Esophagus mucosa (tissue), 1 donor: ENCODE measurements at regions not wholly inside any gene's neighbourhood (a gene's known extent, or its start where the extent isn't known, plus 50 kb on each side); places are given as distances from the start of the nearest gene placed in this dataset.

ENCODE experiments used
- ATAC-seq: fragments of 200-7000 bp; cut with Tn5 transposase; one replicate; pipeline ENCODE4 v1.9.1; 2020
- donor health status: DM: yes; HTN: yes; CAD: no.

GRCh38 chr15:47998619-47999019 is 122.2 kb upstream of the SLC24A5 start:
- ATAC-seq = no peak

DNA sequence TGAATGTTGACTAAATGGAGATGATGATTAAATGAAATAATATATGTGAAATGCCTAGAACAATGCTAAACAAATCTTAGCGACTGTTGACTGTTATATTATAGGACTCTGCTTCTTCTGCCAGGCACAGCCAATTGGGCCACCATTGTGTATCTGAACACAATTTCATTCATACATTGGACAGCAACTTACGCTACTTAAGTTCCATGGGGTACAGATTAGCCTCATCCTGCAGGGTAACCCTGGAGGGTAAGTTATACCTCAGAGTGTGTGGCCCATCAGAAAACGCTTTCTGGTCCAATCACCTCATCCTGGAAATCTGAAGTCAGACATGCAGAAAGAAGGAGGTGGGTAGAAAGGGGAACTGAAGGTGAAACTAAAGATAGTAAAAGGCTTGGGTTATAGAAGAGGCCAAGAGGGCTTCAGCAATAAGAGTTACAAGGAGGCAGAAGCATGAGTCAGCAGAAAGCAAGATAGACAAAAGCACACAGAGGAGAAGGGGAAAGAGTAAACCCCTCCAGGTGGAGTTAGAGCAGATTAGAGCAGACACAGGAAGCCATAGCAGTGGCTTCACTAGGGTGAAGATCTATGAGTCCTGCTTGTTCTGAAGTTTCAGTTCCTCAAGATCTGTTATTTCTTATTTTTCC is 119.3 kb upstream of the SLC24A5 start:
- no peak for ATAC-seq

DNA sequence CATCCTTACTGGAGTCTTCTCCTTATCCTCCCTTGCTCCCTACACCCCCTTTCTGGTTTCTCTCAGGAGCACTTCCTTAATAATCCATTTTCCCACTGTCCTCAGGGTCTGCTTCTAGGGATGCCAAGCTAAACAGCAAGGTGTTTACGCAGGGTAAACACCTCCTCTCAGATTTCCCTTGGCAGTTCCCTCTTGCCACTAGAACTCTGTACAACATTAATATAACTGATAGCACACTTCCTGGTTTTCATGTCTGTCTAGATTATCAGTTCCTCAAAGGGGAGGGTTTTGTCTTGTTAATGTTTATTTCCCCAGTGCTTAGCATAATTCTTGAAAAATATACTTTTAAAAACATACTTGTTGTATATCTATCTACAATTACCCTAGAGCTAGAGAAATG is 118.0 kb upstream of the SLC24A5 start:
- no peak for ATAC-seq

GRCh38 chr15:48003441-48003840 is 117.3 kb upstream of the SLC24A5 start:
- no peak for ATAC-seq

GRCh38 chr15:48005077-48005476 is 115.7 kb upstream of the SLC24A5 start:
- no peak for ATAC-seq

- ATAC-seq = no peak
These were observed 114.7 kb upstream of the SLC24A5 start for GRCh38 chr15:48006031-48006511.

DNA sequence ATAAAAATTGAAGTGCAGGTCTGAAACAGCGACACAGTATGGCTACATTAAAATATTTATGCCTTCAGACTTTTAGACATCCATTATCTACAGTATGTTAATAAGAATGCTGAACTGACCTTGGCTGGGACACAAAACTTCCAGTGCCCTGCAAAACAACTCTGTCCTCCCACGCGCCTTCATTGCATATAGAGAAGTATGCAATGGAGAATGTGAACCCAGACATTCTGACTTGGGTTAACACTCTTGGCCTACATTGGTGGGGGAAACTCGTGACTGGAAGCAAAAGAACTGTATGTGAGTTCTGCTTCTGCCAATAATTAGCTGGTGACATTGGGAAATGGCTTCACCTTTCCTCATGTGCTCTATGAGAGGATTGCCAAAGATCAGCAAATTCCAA is 110.5 kb upstream of the SLC24A5 start:
- ATAC-seq = no peak

DNA sequence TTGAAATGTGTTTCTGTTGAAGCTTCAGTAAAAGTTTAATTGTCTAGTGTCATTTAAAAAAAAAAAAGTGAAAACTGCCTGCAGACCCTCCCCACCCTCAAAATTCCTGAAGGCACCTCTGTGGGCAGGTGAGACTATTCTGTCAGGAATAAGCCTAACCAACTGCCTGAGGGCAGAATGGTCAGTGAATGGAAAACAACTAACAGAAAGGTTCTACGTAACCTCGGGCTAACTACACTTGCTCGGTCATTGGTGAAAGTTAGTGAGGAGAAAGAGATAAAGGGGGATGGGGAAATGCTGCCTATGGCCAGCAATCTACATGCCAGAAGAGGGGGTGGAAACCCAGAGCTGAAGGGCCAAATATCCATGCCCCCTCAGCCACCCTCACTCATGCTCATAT is 108.6 kb upstream of the SLC24A5 start:
- ATAC-seq = no peak

DNA sequence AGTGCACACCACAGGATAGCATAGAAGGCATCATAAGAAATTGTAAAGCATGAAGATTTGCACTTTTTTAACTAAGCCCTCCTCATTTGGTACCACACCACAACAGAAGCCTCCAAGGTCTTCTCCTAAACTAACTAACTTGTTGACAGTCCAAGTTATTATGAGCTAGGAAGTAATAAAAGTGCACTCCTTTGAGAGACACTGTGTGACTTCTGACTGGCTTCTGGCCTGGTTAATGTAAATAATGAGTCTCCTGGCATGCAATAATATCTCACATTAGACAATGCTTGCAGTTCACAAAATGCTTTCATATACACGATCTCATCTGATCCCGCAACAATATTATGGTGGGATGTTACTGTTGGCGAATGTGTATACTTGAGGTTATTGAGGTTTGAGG is 103.9 kb upstream of the SLC24A5 start:
- ATAC-seq = no peak

DNA sequence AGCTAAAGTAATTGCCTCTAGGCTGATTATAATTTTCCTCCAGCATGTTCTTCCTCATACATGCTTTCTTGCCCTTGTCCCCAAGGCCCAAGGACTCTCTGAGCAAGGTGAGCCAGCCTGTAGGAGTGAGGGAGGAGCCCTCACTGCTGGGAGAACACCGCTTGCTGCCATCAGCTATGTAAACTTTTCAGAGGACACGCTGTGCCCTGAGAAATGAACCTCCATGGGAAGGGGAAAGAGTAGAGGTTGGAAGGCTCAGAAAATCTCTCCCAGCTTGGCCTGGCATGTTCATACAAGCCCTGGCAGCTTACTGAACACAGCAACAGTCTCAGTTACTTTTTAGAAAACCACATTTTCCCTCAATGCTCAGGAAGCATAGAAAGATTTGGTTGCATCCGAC is 103.0 kb upstream of the SLC24A5 start:
- ATAC-seq = no peak

- no peak for ATAC-seq
These were observed 100.6 kb upstream of the SLC24A5 start for GRCh38 chr15:48020166-48020565.

GRCh38 chr15:48021336-48022086 is 99.3 kb upstream of the SLC24A5 start:
- no peak for ATAC-seq

- ATAC-seq = no peak
These were observed 95.7 kb upstream of the SLC24A5 start for GRCh38 chr15:48025118-48025517.

- ATAC-seq = no peak
These were observed 92.1 kb upstream of the SLC24A5 start for GRCh38 chr15:48028712-48029111.

DNA sequence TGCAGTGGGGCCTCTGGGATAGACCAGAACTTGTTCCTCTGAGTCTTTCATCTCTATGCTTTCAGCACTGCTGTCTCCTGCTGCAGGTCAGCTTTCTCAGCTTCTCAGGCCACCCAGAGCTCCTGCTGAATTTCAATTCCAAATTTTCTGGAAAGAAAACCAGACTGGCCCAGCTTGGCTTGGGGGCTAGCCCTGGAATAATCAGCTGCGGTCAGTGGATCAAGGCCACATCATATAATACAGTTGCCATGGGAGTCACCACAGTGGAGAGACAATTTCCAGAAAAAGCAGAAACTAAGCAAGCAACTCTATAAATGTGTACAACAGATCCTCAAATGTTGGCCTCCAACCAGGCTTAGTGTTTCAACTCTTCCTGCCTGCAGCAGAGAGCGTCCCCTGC is 91.1 kb upstream of the SLC24A5 start:
- no peak for ATAC-seq

DNA sequence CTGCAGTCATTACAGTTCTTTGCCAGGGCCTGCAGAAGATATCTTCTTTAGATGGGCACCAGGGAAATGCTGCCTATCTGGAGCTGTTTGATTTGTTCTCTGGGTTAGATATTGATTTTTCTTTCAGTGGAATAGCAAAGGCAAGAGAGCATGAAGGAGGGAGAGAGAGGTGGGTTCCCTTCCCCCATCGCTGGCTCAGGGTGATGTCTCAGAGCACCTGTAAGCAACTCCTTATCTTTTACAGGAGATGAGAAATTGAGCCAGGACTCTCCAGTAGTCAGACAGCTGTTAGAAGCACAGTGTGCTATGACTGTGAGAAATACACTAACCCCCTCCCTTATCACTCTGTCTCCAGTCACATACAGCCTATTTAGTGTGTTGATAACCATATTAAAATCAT is 89.3 kb upstream of the SLC24A5 start:
- ATAC-seq = no peak

- ATAC-seq = no peak
These were observed 88.8 kb upstream of the SLC24A5 start for GRCh38 chr15:48031973-48032372.

- no peak for ATAC-seq
These were observed 87.9 kb upstream of the SLC24A5 start for GRCh38 chr15:48032911-48033310.

DNA sequence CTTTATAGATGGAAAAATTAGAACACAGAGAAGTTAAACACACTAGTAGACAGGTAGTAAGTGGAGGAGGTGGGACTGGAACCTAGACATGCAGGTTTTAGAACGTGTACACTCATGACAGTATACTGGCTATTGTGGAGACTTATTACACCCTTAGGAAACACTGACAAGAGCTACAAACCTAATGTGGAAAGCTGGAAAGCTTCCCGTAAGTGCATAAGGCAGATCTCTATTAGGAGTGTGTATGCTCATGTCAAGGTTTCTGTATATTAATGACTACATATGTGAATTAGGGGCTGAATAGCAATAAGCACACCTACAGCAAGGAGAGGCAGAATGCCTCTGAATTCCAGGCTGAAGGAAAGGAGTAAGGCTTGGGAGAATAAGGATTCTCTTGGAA is 82.6 kb upstream of the SLC24A5 start:
- ATAC-seq = no peak

- peak; percentile 78 for ATAC-seq
These were observed 80.5 kb upstream of the SLC24A5 start for GRCh38 chr15:48040166-48040817.

- ATAC-seq = no peak
These were observed 79.3 kb upstream of the SLC24A5 start for GRCh38 chr15:48041454-48041853.

- ATAC-seq = no peak
These were observed 73.9 kb upstream of the SLC24A5 start for GRCh38 chr15:48046813-48047438.

DNA sequence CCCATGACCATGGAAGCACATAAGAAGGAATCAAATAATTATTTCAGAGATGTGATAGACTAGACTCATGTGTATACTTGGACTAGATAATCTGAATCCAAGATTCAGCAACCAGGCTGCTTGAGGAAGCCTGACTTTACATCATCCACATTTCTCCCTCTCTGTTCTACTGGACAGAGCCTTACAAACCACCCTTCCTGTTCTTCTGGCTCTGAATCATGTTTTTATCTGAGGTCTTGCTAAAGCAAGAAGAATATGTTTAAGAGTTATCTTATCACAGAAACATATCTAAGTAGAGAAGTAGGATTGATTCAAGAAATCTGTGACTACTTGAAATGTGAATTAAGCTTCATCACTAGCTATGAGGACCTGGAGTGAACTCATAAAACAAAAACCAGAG is 71.1 kb upstream of the SLC24A5 start:
- ATAC-seq = no peak
